Activated naive CD4-positive, alpha-beta T cell treated with anti-CD3 and anti-CD28 coated beads for 36 hours (primary cell): ENCODE measurements at regions not wholly inside any gene's neighbourhood (a gene's known extent, or its start where the extent isn't known, plus 50 kb on each side); places are given as distances from the start of the nearest gene placed in this dataset.

ENCODE experiments used
- CTCF ChIA-PET: fragments of 350-600 bp; sonication (Branson Sonifier 250); formaldehyde crosslinking; loops from one replicate; lab custom pipeline; 2021; ENCODE audit warnings: antibody characterized with exemption; lab: Charles Lee
- DNase-seq: peaks from one replicate; pipeline ENCODE4 v3.0.0-alpha.2; 2020
- H3K27ac Mint-ChIP-seq: one replicate; pipeline ENCODE4 v1.8.0; 2021; ENCODE audit warnings: mild to moderate bottlenecking, mixed read lengths
- H3K27me3 Mint-ChIP-seq: one replicate; pipeline ENCODE4 v1.8.0; 2021; ENCODE audit warnings: low read depth, mixed read lengths
- H3K36me3 Mint-ChIP-seq: one replicate; pipeline ENCODE4 v1.8.0; 2021; ENCODE audit warnings: low read depth, mixed read lengths
- H3K4me1 Mint-ChIP-seq: one replicate; pipeline ENCODE4 v1.8.0; 2021; ENCODE audit warnings: low read depth, mixed read lengths
- H3K4me3 Mint-ChIP-seq: one replicate; pipeline ENCODE4 v1.8.0; 2021; ENCODE audit warnings: mild to moderate bottlenecking, moderate library complexity, mixed read lengths
- H3K9me3 Mint-ChIP-seq: one replicate; pipeline ENCODE4 v1.8.0; 2021; ENCODE audit warnings: mixed read lengths
- intact Hi-C: fragments of 100-400 bp; cut with micrococcal nuclease; formaldehyde crosslinking; loops from one replicate; pipeline ENCODE4 v1.15.1; 2023

- DNase-seq, result no peak
- Mint-ChIP-seq H3K36me3 (no peaks in the 10 kb centered on the region), H3K4me3 (no peak overlapping the region), H3K9me3 (peaks cover 1% of the 10 kb centered on the region), H3K4me1 (no peaks in the 10 kb centered on the region), H3K27me3 (peaks cover 2% of the 10 kb centered on the region), H3K27ac (no peak overlapping the region)
- CTCF ChIA-PET, result no interaction called here
- intact Hi-C loops, result no loop called here
These were observed 449.1 kb upstream of the SOX5 start for GRCh38 chr12:24398605-24399004.

GRCh38 chr12:24396224-24396623, 446.8 kb upstream of the SOX5 start:
- H3K4me1 Mint-ChIP-seq, result no peaks in the 10 kb centered on the region
- H3K4me3 Mint-ChIP-seq, result no peak overlapping the region
- peaks cover 5% of the 10 kb centered on the region for H3K9me3 Mint-ChIP-seq
- no peaks in the 10 kb centered on the region for H3K36me3 Mint-ChIP-seq
- no peak for DNase-seq
- intact Hi-C loops, result no loop called here
- H3K27ac Mint-ChIP-seq, result no peak overlapping the region
- CTCF ChIA-PET, result no interaction called here
- H3K27me3 Mint-ChIP-seq, result no peaks in the 10 kb centered on the region

GRCh38 chr12:24394246-24394645, 444.8 kb upstream of the SOX5 start:
- CTCF ChIA-PET, result no interaction called here
- Mint-ChIP-seq H3K9me3 (peaks cover 6% of the 10 kb centered on the region), H3K4me3 (no peak overlapping the region), H3K36me3 (no peaks in the 10 kb centered on the region), H3K4me1 (no peaks in the 10 kb centered on the region), H3K27me3 (no peaks in the 10 kb centered on the region), H3K27ac (no peak overlapping the region)
- no peak for DNase-seq
- intact Hi-C loops, result no loop called here

GRCh38 chr12:24393071-24393470, 443.6 kb upstream of the SOX5 start:
- no peak overlapping the region for H3K27ac Mint-ChIP-seq
- CTCF ChIA-PET, result no interaction called here
- H3K9me3 Mint-ChIP-seq, result peaks cover 6% of the 10 kb centered on the region
- no peak overlapping the region for H3K4me3 Mint-ChIP-seq
- no peaks in the 10 kb centered on the region for H3K36me3 Mint-ChIP-seq
- H3K4me1 Mint-ChIP-seq, result no peaks in the 10 kb centered on the region
- no peak for DNase-seq
- intact Hi-C loops, result no loop called here
- H3K27me3 Mint-ChIP-seq, result no peaks in the 10 kb centered on the region

- CTCF ChIA-PET, result no interaction called here
- Mint-ChIP-seq H3K4me1 (no peaks in the 10 kb centered on the region), H3K4me3 (no peak overlapping the region), H3K27ac (no peak overlapping the region), H3K9me3 (peaks cover 6% of the 10 kb centered on the region), H3K36me3 (no peaks in the 10 kb centered on the region), H3K27me3 (no peaks in the 10 kb centered on the region)
- DNase-seq, result no peak
- intact Hi-C loops, result no loop called here
These were observed 439.9 kb upstream of the SOX5 start for GRCh38 chr12:24389394-24389793.

GRCh38 chr12:24387381-24387780, 437.9 kb upstream of the SOX5 start:
- Mint-ChIP-seq H3K9me3 (peaks cover 6% of the 10 kb centered on the region), H3K4me3 (no peak overlapping the region), H3K36me3 (no peaks in the 10 kb centered on the region), H3K27me3 (no peaks in the 10 kb centered on the region), H3K4me1 (no peaks in the 10 kb centered on the region), H3K27ac (no peak overlapping the region)
- DNase-seq, result no peak
- intact Hi-C loops, result no loop called here
- CTCF ChIA-PET, result no interaction called here

GRCh38 chr12:24386836-24387235, 437.4 kb upstream of the SOX5 start:
- H3K36me3 Mint-ChIP-seq, result no peaks in the 10 kb centered on the region
- no peak overlapping the region for H3K27ac Mint-ChIP-seq
- CTCF ChIA-PET, result no interaction called here
- DNase-seq, result no peak
- peaks cover 3% of the 10 kb centered on the region for H3K9me3 Mint-ChIP-seq
- intact Hi-C loops, result no loop called here
- no peaks in the 10 kb centered on the region for H3K27me3 Mint-ChIP-seq
- H3K4me1 Mint-ChIP-seq, result no peaks in the 10 kb centered on the region
- H3K4me3 Mint-ChIP-seq, result no peak overlapping the region

GRCh38 chr12:24381790-24382189, 432.3 kb upstream of the SOX5 start:
- Mint-ChIP-seq H3K27ac (no peak overlapping the region), H3K27me3 (no peaks in the 10 kb centered on the region), H3K4me3 (no peak overlapping the region), H3K36me3 (no peaks in the 10 kb centered on the region), H3K9me3 (no peaks in the 10 kb centered on the region), H3K4me1 (no peaks in the 10 kb centered on the region)
- no peak for DNase-seq
- intact Hi-C loops, result no loop called here
- CTCF ChIA-PET, result no interaction called here

GRCh38 chr12:24379861-24380521, 430.5 kb upstream of the SOX5 start:
- intact Hi-C loops, result no loop called here
- H3K4me1 Mint-ChIP-seq, result no peaks in the 10 kb centered on the region
- DNase-seq, result no peak
- H3K4me3 Mint-ChIP-seq, result no peak overlapping the region
- CTCF ChIA-PET, result no interaction called here
- H3K9me3 Mint-ChIP-seq, result no peaks in the 10 kb centered on the region
- H3K27ac Mint-ChIP-seq, result no peak overlapping the region
- no peaks in the 10 kb centered on the region for H3K36me3 Mint-ChIP-seq
- H3K27me3 Mint-ChIP-seq, result no peaks in the 10 kb centered on the region

GRCh38 chr12:24379433-24379832, 430.0 kb upstream of the SOX5 start:
- DNase-seq, result no peak
- H3K9me3 Mint-ChIP-seq, result no peaks in the 10 kb centered on the region
- no peaks in the 10 kb centered on the region for H3K4me1 Mint-ChIP-seq

GRCh38 chr12:24378548-24379407, 429.3 kb upstream of the SOX5 start:
- Mint-ChIP-seq H3K4me3 (no peak overlapping the region), H3K36me3 (no peaks in the 10 kb centered on the region), H3K27me3 (no peaks in the 10 kb centered on the region), H3K27ac (no peak overlapping the region), H3K9me3 (no peaks in the 10 kb centered on the region), H3K4me1 (no peaks in the 10 kb centered on the region)
- DNase-seq, result no peak
- intact Hi-C loops, result no loop called here
- CTCF ChIA-PET, result no interaction called here

More at GRCh38 chr12:24379433-24379832, 430.0 kb upstream of the SOX5 start:
- H3K4me3 Mint-ChIP-seq, result no peak overlapping the region
- no peaks in the 10 kb centered on the region for H3K27me3 Mint-ChIP-seq
- CTCF ChIA-PET, result no interaction called here
- intact Hi-C loops, result no loop called here
- no peaks in the 10 kb centered on the region for H3K36me3 Mint-ChIP-seq
- H3K27ac Mint-ChIP-seq, result no peak overlapping the region

GRCh38 chr12:24374452-24374851, 425.0 kb upstream of the SOX5 start:
- Mint-ChIP-seq H3K27ac (no peak overlapping the region), H3K4me1 (no peaks in the 10 kb centered on the region), H3K36me3 (no peaks in the 10 kb centered on the region), H3K4me3 (no peak overlapping the region), H3K9me3 (no peaks in the 10 kb centered on the region), H3K27me3 (no peaks in the 10 kb centered on the region)
- intact Hi-C loops, result no loop called here
- CTCF ChIA-PET, result no interaction called here
- no peak for DNase-seq

- intact Hi-C loops, result no loop called here
- Mint-ChIP-seq H3K36me3 (no peaks in the 10 kb centered on the region), H3K27me3 (no peaks in the 10 kb centered on the region), H3K4me3 (no peak overlapping the region), H3K27ac (no peak overlapping the region), H3K9me3 (no peaks in the 10 kb centered on the region), H3K4me1 (no peaks in the 10 kb centered on the region)
- CTCF ChIA-PET, result no interaction called here
- no peak for DNase-seq
These were observed 423.5 kb upstream of the SOX5 start for GRCh38 chr12:24373004-24373403.
